NCI-H2196 (cell line): ENCODE measurements at regions not wholly inside any gene's neighbourhood (a gene's known extent, or its start where the extent isn't known, plus 50 kb on each side); places are given as distances from the start of the nearest gene placed in this dataset.

Experiments
- DNase-seq: peaks from one replicate; lab custom pipeline; 2025; ENCODE audit not compliant: unreplicated experiment; lab: John Stamatoyannopoulos, UW

DNA sequence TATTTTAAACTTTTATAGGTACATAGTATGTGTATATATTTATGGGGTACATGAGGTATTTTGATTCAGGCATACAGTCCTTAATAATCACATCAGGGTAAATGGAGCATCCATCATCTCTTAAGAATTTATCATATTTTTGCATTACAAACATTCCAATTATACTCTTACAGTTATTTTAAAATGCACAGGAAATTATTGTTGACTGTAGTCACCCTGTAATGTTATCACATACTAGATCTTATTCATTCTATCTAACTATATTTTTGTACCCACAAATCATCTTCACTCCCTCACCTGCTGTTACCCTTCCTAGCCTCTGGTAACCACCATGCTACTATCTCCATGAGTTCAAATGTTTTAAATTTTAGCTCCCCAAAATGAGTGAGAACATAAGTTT lies 56.3 kb upstream of the FAM3C start:
- no peak for DNase-seq

DNA sequence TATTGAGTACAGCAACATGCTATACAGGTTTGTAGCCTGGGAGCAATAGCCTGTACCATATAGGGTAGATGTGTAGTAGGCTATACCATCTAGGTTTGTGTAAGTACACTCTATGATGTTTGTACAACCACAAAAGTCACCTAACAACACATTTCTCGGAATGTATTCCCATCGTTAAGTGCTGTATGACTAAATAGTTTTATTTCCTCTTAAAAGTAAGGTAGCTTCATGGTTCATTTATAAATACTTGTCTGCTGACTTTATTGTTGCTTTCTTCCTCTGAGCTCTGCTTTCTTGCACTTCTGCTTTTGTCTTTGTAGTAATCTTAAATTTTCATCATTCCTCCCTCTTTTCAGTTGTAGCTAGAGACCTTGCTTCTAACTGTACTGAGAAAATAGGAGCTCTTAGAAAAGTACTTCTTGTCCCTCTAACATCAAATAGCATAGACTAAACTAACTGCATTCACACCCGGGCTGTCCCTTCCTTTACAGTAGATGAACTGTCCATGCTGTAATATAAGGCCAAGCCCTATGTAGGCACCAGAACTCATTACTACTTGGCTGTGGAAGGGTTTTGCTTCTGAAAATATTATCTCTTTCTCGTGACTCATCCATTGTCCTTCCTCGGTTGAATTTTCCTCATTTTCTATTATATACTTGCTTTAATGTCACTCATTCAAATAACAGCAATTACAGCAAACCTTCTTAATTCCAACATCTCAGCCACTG lies 55.4 kb upstream of the FAM3C start:
- DNase-seq, result no peak

- DNase-seq, result no peak
Observed at GRCh38 chr7:121450631-121451198, 54.6 kb upstream of the FAM3C start.

GRCh38 chr7:121449735-121450240 lies 53.7 kb upstream of the FAM3C start:
- no peak for DNase-seq

GRCh38 chr7:121449329-121449728 lies 53.2 kb upstream of the FAM3C start:
- DNase-seq, result no peak

- DNase-seq, result no peak
Observed at GRCh38 chr7:121448429-121448828, 52.3 kb upstream of the FAM3C start.

DNA sequence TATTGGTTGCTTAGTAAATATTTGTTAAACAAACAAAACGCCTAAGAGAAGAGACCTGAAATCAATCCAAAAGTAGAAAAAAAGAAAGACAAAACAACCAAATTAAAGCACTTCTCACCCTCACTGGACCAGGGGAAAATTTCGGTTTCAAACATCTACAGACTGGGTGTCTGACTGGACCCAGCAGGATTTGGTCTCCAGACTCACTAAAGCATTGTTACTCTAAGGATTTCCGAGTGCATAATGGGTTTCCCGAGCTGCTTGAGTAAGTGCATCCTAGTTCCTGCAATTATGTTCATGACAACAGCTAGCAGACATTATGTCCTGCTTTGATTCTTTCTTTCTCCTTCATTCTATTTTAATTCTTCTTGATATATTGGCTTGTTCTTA lies 51.8 kb upstream of the FAM3C start:
- DNase-seq, result no peak

DNA sequence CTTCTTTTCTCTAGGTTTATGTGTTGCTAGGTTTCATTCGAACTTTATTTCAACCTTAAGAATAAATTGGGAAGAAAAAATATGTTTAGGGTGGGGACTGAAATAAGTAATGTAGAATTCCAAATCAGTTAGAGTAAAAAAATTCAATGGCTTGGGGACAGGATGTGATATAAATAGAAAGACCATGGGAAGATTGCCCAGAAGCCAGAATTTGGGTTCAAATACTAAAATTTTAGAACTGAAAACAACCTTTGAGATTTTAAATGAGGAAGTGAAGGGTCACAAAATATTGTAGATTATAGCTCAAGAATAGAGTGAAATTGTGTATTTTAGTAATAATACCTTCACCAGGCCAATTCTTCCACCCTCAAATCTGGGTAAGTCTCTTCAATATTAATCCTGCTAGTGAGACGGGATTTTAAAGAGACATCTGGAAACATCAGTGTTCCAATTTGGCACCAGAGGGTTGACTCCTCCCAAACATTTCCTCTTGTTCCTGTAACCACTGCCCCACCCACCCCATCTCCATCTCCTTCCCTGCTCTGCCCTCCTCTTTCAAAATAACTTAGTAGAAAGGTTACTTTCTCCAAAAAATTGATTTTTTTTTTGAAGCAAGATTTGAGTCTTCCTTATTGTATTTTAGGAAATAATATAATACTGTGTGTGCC lies 51.3 kb upstream of the FAM3C start:
- no peak for DNase-seq

DNA sequence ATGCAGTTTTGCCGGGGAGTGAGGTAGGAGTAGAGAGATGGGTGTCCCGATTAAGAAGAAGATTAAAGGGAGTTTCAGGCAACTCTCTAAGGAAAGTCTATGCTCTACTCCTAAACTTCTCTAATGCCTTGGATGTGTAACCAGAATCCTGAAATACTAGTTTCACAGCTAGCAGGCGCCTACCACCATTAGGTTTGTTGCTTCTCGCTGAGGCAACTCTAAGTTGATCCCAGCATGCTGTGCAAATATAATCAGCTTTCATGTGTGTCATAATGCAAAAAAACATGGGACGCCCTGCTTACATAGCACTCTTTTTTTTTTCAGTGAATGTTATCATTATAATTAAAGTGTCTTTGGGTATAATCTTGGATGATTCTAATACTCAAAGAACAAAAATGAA lies 50.4 kb upstream of the FAM3C start:
- no peak for DNase-seq
